ENCODE measurements at regions not wholly inside any gene's neighbourhood (a gene's known extent, or its start where the extent isn't known, plus 50 kb on each side); places are given as distances from the start of the nearest gene placed in this dataset.

GRCh38 chr2:180747728-180748127 lies 232.7 kb upstream of the UBE2E3 start:
- DNase-seq (ENCODE audit: low spot score in 2 of 2) (no peak), FAIRE-seq (no peak)

- no peak for DNase-seq (ENCODE audit: low spot score in 2 of 2)
- FAIRE-seq, result no peak
Observed at GRCh38 chr2:180743401-180743800, 237.0 kb upstream of the UBE2E3 start.

- DNase-seq (ENCODE audit: low spot score in 2 of 2), result no peak
- no peak for FAIRE-seq
Observed at GRCh38 chr2:180742801-180743200, 237.6 kb upstream of the UBE2E3 start.

- no peak for FAIRE-seq
Observed at GRCh38 chr2:180739070-180739469, 241.3 kb upstream of the UBE2E3 start.

GRCh38 chr2:180735799-180736198 lies 244.6 kb upstream of the UBE2E3 start:
- FAIRE-seq (no peak), DNase-seq (ENCODE audit: low spot score in 2 of 2) (no peak)

More at GRCh38 chr2:180739070-180739469, 241.3 kb upstream of the UBE2E3 start:
- no peak for DNase-seq (ENCODE audit: low spot score in 2 of 2)

- FAIRE-seq, result no peak
- DNase-seq (ENCODE audit: low spot score in 2 of 2), result no peak
Observed at GRCh38 chr2:180734382-180734781, 246.0 kb upstream of the UBE2E3 start.

- DNase-seq (ENCODE audit: low spot score in 2 of 2) (no peak), FAIRE-seq (no peak)
Observed at GRCh38 chr2:180733330-180733729, 247.1 kb upstream of the UBE2E3 start.

GRCh38 chr2:180732337-180732736 lies 248.1 kb upstream of the UBE2E3 start:
- FAIRE-seq, result no peak

GRCh38 chr2:180730976-180731375 lies 249.4 kb upstream of the UBE2E3 start:
- FAIRE-seq (no peak), DNase-seq (ENCODE audit: low spot score in 2 of 2) (no peak)

More at GRCh38 chr2:180732337-180732736, 248.1 kb upstream of the UBE2E3 start:
- DNase-seq (ENCODE audit: low spot score in 2 of 2), result no peak

- no peak for DNase-seq (ENCODE audit: low spot score in 2 of 2)
Observed at GRCh38 chr2:180728928-180729559, 251.4 kb upstream of the UBE2E3 start.

GRCh38 chr2:180723712-180724111 lies 256.7 kb upstream of the UBE2E3 start:
- FAIRE-seq, result no peak
- no peak for DNase-seq (ENCODE audit: low spot score in 2 of 2)

More at GRCh38 chr2:180728928-180729559, 251.4 kb upstream of the UBE2E3 start:
- FAIRE-seq, result no peak

GRCh38 chr2:180722551-180723239 lies 257.7 kb upstream of the UBE2E3 start:
- DNase-seq (ENCODE audit: low spot score in 2 of 2) (no peak), FAIRE-seq (no peak)

- DNase-seq (ENCODE audit: low spot score in 2 of 2), result no peak
- no peak for FAIRE-seq
Observed at GRCh38 chr2:180720829-180721228, 259.6 kb upstream of the UBE2E3 start.

GRCh38 chr2:180717588-180717987 lies 262.8 kb upstream of the UBE2E3 start:
- FAIRE-seq (no peak), DNase-seq (ENCODE audit: low spot score in 2 of 2) (no peak)

GRCh38 chr2:180716186-180717180 lies 263.9 kb upstream of the UBE2E3 start:
- FAIRE-seq, result no peak
- no peak for DNase-seq (ENCODE audit: low spot score in 2 of 2)

GRCh38 chr2:180715044-180715443 lies 265.4 kb upstream of the UBE2E3 start:
- FAIRE-seq, result no peak
- DNase-seq (ENCODE audit: low spot score in 2 of 2), result no peak

- FAIRE-seq (no peak), DNase-seq (ENCODE audit: low spot score in 2 of 2) (no peak)
Observed at GRCh38 chr2:180709392-180710145, 270.8 kb upstream of the UBE2E3 start.

- DNase-seq (ENCODE audit: low spot score in 2 of 2) (no peak), FAIRE-seq (no peak)
Observed at GRCh38 chr2:180707884-180708205, 272.6 kb upstream of the UBE2E3 start.

GRCh38 chr2:180707175-180707883 lies 273.1 kb upstream of the UBE2E3 start:
- FAIRE-seq, result no peak
- no peak for DNase-seq (ENCODE audit: low spot score in 2 of 2)

GRCh38 chr2:180706694-180707093 lies 273.7 kb upstream of the UBE2E3 start:
- FAIRE-seq, result no peak

More at GRCh38 chr2:180706694-180707093, 273.7 kb upstream of the UBE2E3 start:
- no peak for DNase-seq (ENCODE audit: low spot score in 2 of 2)
